Body of pancreas (tissue), 4 donors: ENCODE measurements at regions not wholly inside any gene's neighbourhood (a gene's known extent, or its start where the extent isn't known, plus 50 kb on each side); places are given as distances from the start of the nearest gene placed in this dataset.
A peak's percentile ranks its signal among the peaks of the same experiment; 100 is the strongest.

Experiments used
- ATAC-seq: fragments of 150-250 bp; one replicate; pipeline ENCODE4 v1.9.1; 2016
- DNase-seq, 4 donors: peaks; one replicate each; pipeline ENCODE4 v3.0.0-alpha.2; 2019
- H3K27ac ChIP-seq, 4 donors: fragments of 200-600 bp; sonication (generic); 1 replicate in 3 of 4; 2 replicates in 1 of 4; pipeline versions ENCODE4 v1.5.1 to v1.6.1; 2016 to 2019; ENCODE audit warnings: mild to moderate bottlenecking in 1 of 4, mixed read lengths in 1 of 4, moderate library complexity in 1 of 4
- H3K27me3 ChIP-seq, 2 donors: fragments of 200-600 bp; sonication (generic); one replicate each; pipeline ENCODE4 v1.6.0; 2016; ENCODE audit warnings: mild to moderate bottlenecking in 1 of 2
- H3K36me3 ChIP-seq, 2 donors: fragments of 200-600 bp; sonication (generic); replicated peaks in 1 of 2; 2 replicates each; pipeline ENCODE4 v1.5.1; 2016; ENCODE audit warnings: low read depth in 2 of 2; ENCODE audit not compliant: insufficient read depth in 1 of 2
- H3K4me1 ChIP-seq: fragments of 200-600 bp; sonication (generic); one replicate; pipeline ENCODE4 v1.6.0; 2016
- H3K4me3 ChIP-seq, 2 donors: fragments of 200-600 bp; sonication (generic); 1 replicate in 1 of 2; 2 replicates in 1 of 2; pipeline ENCODE4 v1.5.1; 2016 to 2019
- H3K9me3 ChIP-seq, 3 donors: fragments of 200-600 bp; sonication (generic); 1 replicate in 2 of 3; 2 replicates in 1 of 3; pipeline ENCODE4 v1.5.1; 2016
- CTCF ChIP-seq, 7 experiments: fragments of 450-650 bp in 4 of 7; fragments of 200-600 bp in 3 of 7; sonication (generic) in 3 of 7; IDR thresholded peaks; one replicate each; pipeline ENCODE4 v1.5.1; 2016 to 2019; ENCODE audit warnings: antibody characterized with exemption in 7 of 7
- POLR2A ChIP-seq, 3 donors: fragments of 450-650 bp; IDR thresholded peaks; one replicate each; pipeline ENCODE4 v1.6.1; 2016; ENCODE audit warnings: antibody characterized with exemption in 3 of 3, mild to moderate bottlenecking in 2 of 3
- WGBS, 2 donors: methylation state at CpG; one replicate each; pipeline ENCODE4 v1.1.5; 2017; 5-methylcytosine and 5-hydroxymethylcytosine counted together
- intact Hi-C: fragments of 100-400 bp; cut with DNase I; formaldehyde crosslinking; loops from one replicate; pipeline ENCODE4 v1.15.1; 2023

- H3K4me1 ChIP-seq, result peaks cover 76% of the 10 kb centered on the region
- no peaks in the 10 kb centered on the region for H3K36me3 ChIP-seq
- ATAC-seq, result no peak
- no peak for DNase-seq
- intact Hi-C loops, result no loop called here
- peak overlapping the region in 1 of 4 donors; percentile 92 for H3K27ac ChIP-seq
- H3K9me3 ChIP-seq, result no peaks in the 10 kb centered on the region
- no peak for TF ChIP-seq CTCF (IDR thresholded peaks at IDR 0.05)
- no peak for TF ChIP-seq POLR2A (IDR thresholded peaks at IDR 0.05)
- WGBS, 2 donors, result 78 to 82% methylated on average over 5 of the region's 5 CpGs
- H3K4me3 ChIP-seq, result no peak overlapping the region
- no peaks in the 10 kb centered on the region for H3K27me3 ChIP-seq
Measured at GRCh38 chr6:12366731-12367130, 76.6 kb downstream of the EDN1 start.

- Histone ChIP-seq H3K27me3 (no peaks in the 10 kb centered on the region), H3K4me3 (no peak overlapping the region), H3K9me3 (no peaks in the 10 kb centered on the region), H3K27ac (no peak overlapping the region), H3K36me3 (no peaks in the 10 kb centered on the region), H3K4me1 (peaks cover 80% of the 10 kb centered on the region)
- peak in 1 of 4 donors; percentile 40 for DNase-seq
- intact Hi-C loops, result no loop called here
- WGBS, 2 donors, result 90 to 100% methylated on average over 1 of the region's 1 CpG
- no peak for ATAC-seq
- TF ChIP-seq CTCF (IDR thresholded peaks at IDR 0.05), result no peak
- TF ChIP-seq POLR2A (IDR thresholded peaks at IDR 0.05), result no peak
Measured at GRCh38 chr6:12367412-12367811, 77.3 kb downstream of the EDN1 start.

GRCh38 chr6:12369355-12369754 is 79.2 kb downstream of the EDN1 start:
- 85 to 91% methylated on average over 1 of the region's 1 CpG for WGBS, 2 donors
- H3K27ac ChIP-seq, result no peak overlapping the region
- H3K27me3 ChIP-seq, result no peaks in the 10 kb centered on the region
- ATAC-seq (no peak), DNase-seq (no peak)
- no peak overlapping the region for H3K4me3 ChIP-seq
- intact Hi-C loops, result no loop called here
- H3K36me3 ChIP-seq, result no peaks in the 10 kb centered on the region
- no peaks in the 10 kb centered on the region for H3K9me3 ChIP-seq
- TF ChIP-seq POLR2A (IDR thresholded peaks at IDR 0.05) (no peak), CTCF (IDR thresholded peaks at IDR 0.05) (no peak)
- H3K4me1 ChIP-seq, result peaks cover 62% of the 10 kb centered on the region

GRCh38 chr6:12369781-12370262 is 79.7 kb downstream of the EDN1 start:
- 86 to 89% methylated on average over 11 of the region's 11 CpGs for WGBS, 2 donors
- no peak overlapping the region for H3K27ac ChIP-seq
- intact Hi-C loops, result no loop called here
- ATAC-seq (no peak), DNase-seq (peak in 1 of 4 donors; percentile 35)
- H3K4me3 ChIP-seq, result no peak overlapping the region
- TF ChIP-seq POLR2A (IDR thresholded peaks at IDR 0.05) (no peak), CTCF (IDR thresholded peaks at IDR 0.05) (peak in 1 of 7 experiments; percentile 16)
- no peaks in the 10 kb centered on the region for H3K9me3 ChIP-seq
- H3K27me3 ChIP-seq, result no peaks in the 10 kb centered on the region
- H3K36me3 ChIP-seq, result no peaks in the 10 kb centered on the region
- peaks cover 57% of the 10 kb centered on the region for H3K4me1 ChIP-seq

GRCh38 chr6:12371151-12371550 is 81.0 kb downstream of the EDN1 start:
- Histone ChIP-seq H3K36me3 (no peaks in the 10 kb centered on the region), H3K27ac (peak overlapping the region; percentile 47 to 60 (median 56)), H3K4me3 (no peak overlapping the region), H3K4me1 (peaks cover 46% of the 10 kb centered on the region), H3K9me3 (no peaks in the 10 kb centered on the region), H3K27me3 (no peaks in the 10 kb centered on the region)
- WGBS, 2 donors, result 68 to 76% methylated on average over 1 of the region's 1 CpG
- peak; percentile 4 for ATAC-seq
- intact Hi-C loops, result no loop called here
- DNase-seq, result no peak
- TF ChIP-seq CTCF (IDR thresholded peaks at IDR 0.05), result no peak
- no peak for TF ChIP-seq POLR2A (IDR thresholded peaks at IDR 0.05)
